ENCODE measurements at regions not wholly inside any gene's neighbourhood (a gene's known extent, or its start where the extent isn't known, plus 50 kb on each side); places are given as distances from the start of the nearest gene placed in this dataset.

GRCh38 chr16:51313198-51313597 is 162.1 kb upstream of the SALL1 start:
- Histone ChIP-seq H3K79me1 (ENCODE audit: low read depth in 1 of 2, low read length in 2 of 2) (no peaks in the 10 kb centered on the region), H3K23ac (ENCODE audit: low read depth, low read length) (no peak overlapping the region), H2AK9ac (replicated peaks; ENCODE audit: low read depth, low read length, poor library complexity) (no peak overlapping the region), H3K9me3 (ENCODE audit: control insufficient read depth, insufficient read depth, low read length) (no peaks in the 10 kb centered on the region), H2BK120ac (ENCODE audit: low read depth, low read length) (no peak overlapping the region), H4K5ac (ENCODE audit: low read depth, low read length) (no peak overlapping the region), H4K8ac (ENCODE audit: low read depth in 2 of 2, low read length in 2 of 2) (no peak overlapping the region), H3K56ac (ENCODE audit: extremely low read depth, insufficient read depth, low read length) (no peak overlapping the region), H3K4ac (ENCODE audit: low read depth, low read length) (no peak overlapping the region), H3K4me1 (ENCODE audit: control insufficient read depth, insufficient read depth, low read length) (no peaks in the 10 kb centered on the region), H3K18ac (ENCODE audit: low read depth, low read length) (peak overlapping the region; percentile 47; the same call in 1 of the 2 replicates), H2AK5ac (ENCODE audit: low read depth, low read length) (no peak overlapping the region), H3K27ac (ENCODE audit: insufficient read depth, low read length) (no peak overlapping the region), H2BK20ac (ENCODE audit: low read depth, low read length) (no peak overlapping the region), H3K14ac (replicated peaks; ENCODE audit: low read depth, low read length) (no peak overlapping the region), H3K9ac (ENCODE audit: low read depth, low read length) (no peak overlapping the region), H3K4me2 (ENCODE audit: low read depth, low read length) (no peak overlapping the region), H4K91ac (ENCODE audit: insufficient read depth, low read depth, low read length) (no peak overlapping the region), H3K9me1 (ENCODE audit: insufficient read depth, low read length) (no peaks in the 10 kb centered on the region), H3K4me3 (ENCODE audit: insufficient read depth, low read depth, low read length) (no peak overlapping the region), H2BK5ac (ENCODE audit: low read depth, low read length, poor library complexity, severe bottlenecking) (no peak overlapping the region), H3K27me3 (ENCODE audit: control insufficient read depth, insufficient read depth, low read length) (peaks cover 2% of the 10 kb centered on the region; the same call in 1 of the 2 replicates), H4K20me1 (ENCODE audit: insufficient read depth, low read length) (no peaks in the 10 kb centered on the region), H2BK15ac (ENCODE audit: low read depth, low read length) (no peak overlapping the region), H3K36me3 (ENCODE audit: control insufficient read depth, insufficient read depth, low read length) (no peaks in the 10 kb centered on the region), H2AFZ (replicated peaks; ENCODE audit: low read length, poor library complexity) (no peak overlapping the region)
- TF ChIP-seq POLR2A (IDR thresholded peaks at IDR 0.05; ENCODE audit: low read depth, low read length): no peak
- dilution Hi-C loops (cut with HindIII; ENCODE audit: low sequenced_read_pairs, unreplicated experiment): no loop called here
- ChIA-PET CTCF (no interaction called here), POLR2A (ENCODE audit: unreplicated experiment) (no interaction called here)
- ATAC-seq (ENCODE audit: low read depth): no peak
- no peak for DNase-seq
- in situ Hi-C loops (cut with MboI; ENCODE audit: low sequenced_read_pairs): no loop called here
- WGBS, 2 experiments (ENCODE audit: extremely low coverage in 2 of 2, insufficient read length in 1 of 2): no CpG with 5 or more reads among the region's 2 CpGs
- BruUV-seq (replicated peaks): no TSS peak
- intact Hi-C loops (cut with micrococcal nuclease): no loop called here

Data from IMR-90 (cell line).